ENCODE measurements at regions not wholly inside any gene's neighbourhood (a gene's known extent, or its start where the extent isn't known, plus 50 kb on each side); places are given as distances from the start of the nearest gene placed in this dataset.
"Not testable (repeated sequence)": the region's sequence is repeated elsewhere in the genome, so short reads cannot be mapped to it uniquely, and the experiment has no call there.

- in situ Hi-C loops (cut with HindIII; ENCODE audit: low pct_unique_long_range_greater_than_20kb, low sequenced_read_pairs), result no loop called here
- DNase-seq (ENCODE audit: low read depth, low spot score), result peak; percentile 42
Observed at GRCh38 chr11:21625982-21626381, 566.9 kb upstream of the ANO5 start.

GRCh38 chr11:21628641-21629040 lies 564.2 kb upstream of the ANO5 start:
- in situ Hi-C loops (cut with HindIII; ENCODE audit: low pct_unique_long_range_greater_than_20kb, low sequenced_read_pairs), result no loop called here
- peak; percentile 46 for DNase-seq (ENCODE audit: low read depth, low spot score)

GRCh38 chr11:21630934-21631478 lies 561.9 kb upstream of the ANO5 start:
- DNase-seq (ENCODE audit: low read depth, low spot score), result no peak
- in situ Hi-C loops (cut with HindIII; ENCODE audit: low pct_unique_long_range_greater_than_20kb, low sequenced_read_pairs), result no loop called here

GRCh38 chr11:21631991-21632390 lies 560.9 kb upstream of the ANO5 start:
- DNase-seq (ENCODE audit: low read depth, low spot score), result no peak
- in situ Hi-C loops (cut with HindIII; ENCODE audit: low pct_unique_long_range_greater_than_20kb, low sequenced_read_pairs), result no loop called here

GRCh38 chr11:21634491-21634890 lies 558.4 kb upstream of the ANO5 start:
- in situ Hi-C loops (cut with HindIII; ENCODE audit: low pct_unique_long_range_greater_than_20kb, low sequenced_read_pairs), result no loop called here
- DNase-seq (ENCODE audit: low read depth, low spot score), result no peak

GRCh38 chr11:21634956-21635355 lies 557.9 kb upstream of the ANO5 start:
- no peak for DNase-seq (ENCODE audit: low read depth, low spot score)
- in situ Hi-C loops (cut with HindIII; ENCODE audit: low pct_unique_long_range_greater_than_20kb, low sequenced_read_pairs), result no loop called here

- in situ Hi-C loops (cut with HindIII; ENCODE audit: low pct_unique_long_range_greater_than_20kb, low sequenced_read_pairs), result no loop called here
- no peak for DNase-seq (ENCODE audit: low read depth, low spot score)
Observed at GRCh38 chr11:21635394-21636145, 557.3 kb upstream of the ANO5 start.

GRCh38 chr11:21636561-21636960 lies 556.3 kb upstream of the ANO5 start:
- in situ Hi-C loops (cut with HindIII; ENCODE audit: low pct_unique_long_range_greater_than_20kb, low sequenced_read_pairs), result no loop called here
- no peak for DNase-seq (ENCODE audit: low read depth, low spot score)

GRCh38 chr11:21640491-21640890 lies 552.4 kb upstream of the ANO5 start:
- DNase-seq (ENCODE audit: low read depth, low spot score), result no peak
- in situ Hi-C loops (cut with HindIII; ENCODE audit: low pct_unique_long_range_greater_than_20kb, low sequenced_read_pairs), result no loop called here

GRCh38 chr11:21641869-21642268 lies 551.0 kb upstream of the ANO5 start:
- DNase-seq (ENCODE audit: low read depth, low spot score), result no peak
- in situ Hi-C loops (cut with HindIII; ENCODE audit: low pct_unique_long_range_greater_than_20kb, low sequenced_read_pairs), result no loop called here

- no peak for DNase-seq (ENCODE audit: low read depth, low spot score)
- in situ Hi-C loops (cut with HindIII; ENCODE audit: low pct_unique_long_range_greater_than_20kb, low sequenced_read_pairs), result no loop called here
Observed at GRCh38 chr11:21646351-21646750, 546.5 kb upstream of the ANO5 start.

GRCh38 chr11:21650961-21651360 lies 541.9 kb upstream of the ANO5 start:
- DNase-seq (ENCODE audit: low read depth, low spot score), result no peak
- in situ Hi-C loops (cut with HindIII; ENCODE audit: low pct_unique_long_range_greater_than_20kb, low sequenced_read_pairs), result no loop called here

GRCh38 chr11:21653951-21654421 lies 538.9 kb upstream of the ANO5 start:
- no peak for DNase-seq (ENCODE audit: low read depth, low spot score)
- in situ Hi-C loops (cut with HindIII; ENCODE audit: low pct_unique_long_range_greater_than_20kb, low sequenced_read_pairs), result no loop called here

GRCh38 chr11:21656065-21656464 lies 536.8 kb upstream of the ANO5 start:
- no peak for DNase-seq (ENCODE audit: low read depth, low spot score)
- in situ Hi-C loops (cut with HindIII; ENCODE audit: low pct_unique_long_range_greater_than_20kb, low sequenced_read_pairs), result no loop called here

GRCh38 chr11:21658654-21659193 lies 534.2 kb upstream of the ANO5 start:
- DNase-seq (ENCODE audit: low read depth, low spot score), result no peak
- in situ Hi-C loops (cut with HindIII; ENCODE audit: low pct_unique_long_range_greater_than_20kb, low sequenced_read_pairs), result no loop called here

GRCh38 chr11:21659377-21659776 lies 533.5 kb upstream of the ANO5 start:
- in situ Hi-C loops (cut with HindIII; ENCODE audit: low pct_unique_long_range_greater_than_20kb, low sequenced_read_pairs); DNase-seq (ENCODE audit: low read depth, low spot score): not testable (repeated sequence)

- in situ Hi-C loops (cut with HindIII; ENCODE audit: low pct_unique_long_range_greater_than_20kb, low sequenced_read_pairs), result no loop called here
- peak; percentile 92 for DNase-seq (ENCODE audit: low read depth, low spot score)
Observed at GRCh38 chr11:21659961-21660360, 532.9 kb upstream of the ANO5 start.

GRCh38 chr11:21675049-21675616 lies 517.8 kb upstream of the ANO5 start:
- DNase-seq (ENCODE audit: low read depth, low spot score), result no peak
- in situ Hi-C loops (cut with HindIII; ENCODE audit: low pct_unique_long_range_greater_than_20kb, low sequenced_read_pairs), result no loop called here

- no peak for DNase-seq (ENCODE audit: low read depth, low spot score)
- in situ Hi-C loops (cut with HindIII; ENCODE audit: low pct_unique_long_range_greater_than_20kb, low sequenced_read_pairs), result no loop called here
Observed at GRCh38 chr11:21687643-21688042, 505.2 kb upstream of the ANO5 start.
